ENCODE measurements at regions not wholly inside any gene's neighbourhood (a gene's known extent, or its start where the extent isn't known, plus 50 kb on each side); places are given as distances from the start of the nearest gene placed in this dataset.

GRCh38 chr3:180250172-180250571, 213.4 kb upstream of the PEX5L start:
- CTCF ChIA-PET: no interaction called here

GRCh38 chr3:180252683-180253082, 215.9 kb upstream of the PEX5L start:
- H3K4me3 Mint-ChIP-seq: no peak overlapping the region
- ChIA-PET POLR2A (no interaction called here), CTCF (no interaction called here)

More at GRCh38 chr3:180250172-180250571, 213.4 kb upstream of the PEX5L start:
- no peaks in the 10 kb centered on the region for H3K4me1 ChIP-seq (ENCODE audit: insufficient read depth, low read length)
- no peak for DNase-seq
- H3K4me3 ChIP-seq (ENCODE audit: low read length): no peak overlapping the region
- POLR2A ChIA-PET: no interaction called here
- no peak overlapping the region for H3K27ac Mint-ChIP-seq
- peaks cover 0 to 32% of the 10 kb centered on the region in 2 donors for H3K27me3 Mint-ChIP-seq
- no peaks in the 10 kb centered on the region for H3K4me1 Mint-ChIP-seq
- H3K27ac ChIP-seq (ENCODE audit: low read depth, low read length): no peak overlapping the region
- H3K9me3 Mint-ChIP-seq: peaks cover 0 to 2% (median 0%) of the 10 kb centered on the region in 5 donors
- H3K9me3 ChIP-seq (ENCODE audit: low read length): no peaks in the 10 kb centered on the region
- no peaks in the 10 kb centered on the region for H3K27me3 ChIP-seq (ENCODE audit: insufficient read depth, low read length, poor library complexity, severe bottlenecking)
- no peaks in the 10 kb centered on the region for H3K36me3 Mint-ChIP-seq
- H3K36me3 ChIP-seq (ENCODE audit: insufficient read depth, low read length): no peaks in the 10 kb centered on the region
- H3K4me3 Mint-ChIP-seq: no peak overlapping the region

DNA sequence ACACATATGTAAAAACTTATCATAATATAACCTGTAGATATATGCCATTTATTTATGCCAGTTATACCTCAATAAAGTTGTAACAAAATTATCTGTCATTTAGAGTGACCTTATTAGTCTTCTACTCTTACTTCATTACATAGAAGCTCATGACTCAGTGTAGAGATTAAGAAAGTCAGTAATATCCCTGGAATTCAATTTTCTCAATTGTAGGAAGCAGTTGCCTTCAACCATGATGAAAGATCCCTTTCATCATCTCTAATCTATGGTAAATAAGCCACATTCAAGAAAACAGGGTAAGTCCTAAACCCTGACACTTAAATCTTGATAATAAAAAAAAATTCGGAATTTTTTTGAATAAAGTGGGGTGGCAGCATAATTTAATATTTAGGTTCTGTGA, 216.5 kb upstream of the PEX5L start:
- H3K27me3 Mint-ChIP-seq: peaks cover 2 to 36% of the 10 kb centered on the region in 2 donors
- no peaks in the 10 kb centered on the region for H3K36me3 ChIP-seq (ENCODE audit: insufficient read depth, low read length)
- no peak overlapping the region for H3K27ac Mint-ChIP-seq
- no peak overlapping the region for H3K27ac ChIP-seq (ENCODE audit: low read depth, low read length)
- DNase-seq: no peak
- no peaks in the 10 kb centered on the region for H3K4me1 Mint-ChIP-seq
- H3K27me3 ChIP-seq (ENCODE audit: insufficient read depth, low read length, poor library complexity, severe bottlenecking): no peaks in the 10 kb centered on the region
- H3K9me3 ChIP-seq (ENCODE audit: low read length): no peaks in the 10 kb centered on the region
- H3K4me3 ChIP-seq (ENCODE audit: low read length): no peak overlapping the region
- peaks cover 0 to 6% (median 1%) of the 10 kb centered on the region in 5 donors for H3K9me3 Mint-ChIP-seq
- H3K4me3 Mint-ChIP-seq: no peak overlapping the region
- no peaks in the 10 kb centered on the region for H3K4me1 ChIP-seq (ENCODE audit: insufficient read depth, low read length)
- no peaks in the 10 kb centered on the region for H3K36me3 Mint-ChIP-seq
- POLR2A ChIA-PET: no interaction called here
- CTCF ChIA-PET: no interaction called here

More at GRCh38 chr3:180252683-180253082, 215.9 kb upstream of the PEX5L start:
- H3K27ac ChIP-seq (ENCODE audit: low read depth, low read length): no peak overlapping the region
- no peaks in the 10 kb centered on the region for H3K9me3 ChIP-seq (ENCODE audit: low read length)
- no peak overlapping the region for H3K4me3 ChIP-seq (ENCODE audit: low read length)
- no peaks in the 10 kb centered on the region for H3K36me3 Mint-ChIP-seq
- no peak overlapping the region for H3K27ac Mint-ChIP-seq
- H3K4me1 ChIP-seq (ENCODE audit: insufficient read depth, low read length): no peaks in the 10 kb centered on the region
- DNase-seq: no peak
- no peaks in the 10 kb centered on the region for H3K4me1 Mint-ChIP-seq
- H3K27me3 Mint-ChIP-seq: peaks cover 2 to 37% of the 10 kb centered on the region in 2 donors
- peaks cover 0 to 4% (median 0%) of the 10 kb centered on the region in 5 donors for H3K9me3 Mint-ChIP-seq
- H3K36me3 ChIP-seq (ENCODE audit: insufficient read depth, low read length): no peaks in the 10 kb centered on the region
- no peaks in the 10 kb centered on the region for H3K27me3 ChIP-seq (ENCODE audit: insufficient read depth, low read length, poor library complexity, severe bottlenecking)

GRCh38 chr3:180264479-180264878, 227.7 kb upstream of the PEX5L start:
- CTCF ChIA-PET: no interaction called here
- Histone ChIP-seq H3K9me3 (ENCODE audit: low read length) (no peaks in the 10 kb centered on the region), H3K27me3 (ENCODE audit: insufficient read depth, low read length, poor library complexity, severe bottlenecking) (no peaks in the 10 kb centered on the region), H3K27ac (ENCODE audit: low read depth, low read length) (no peak overlapping the region), H3K4me1 (ENCODE audit: insufficient read depth, low read length) (no peaks in the 10 kb centered on the region), H3K36me3 (ENCODE audit: insufficient read depth, low read length) (no peaks in the 10 kb centered on the region), H3K4me3 (ENCODE audit: low read length) (no peak overlapping the region)
- Mint-ChIP-seq H3K27me3 (no peaks in the 10 kb centered on the region), H3K27ac (no peak overlapping the region), H3K4me3 (no peak overlapping the region), H3K36me3 (peaks cover 0 to 5% (median 0%) of the 10 kb centered on the region in 3 donors), H3K9me3 (peaks cover 19 to 29% (median 23%) of the 10 kb centered on the region in 5 donors), H3K4me1 (peaks cover 15 to 32% (median 29%) of the 10 kb centered on the region in 3 donors)
- no peak for DNase-seq
- POLR2A ChIA-PET: no interaction called here

DNA sequence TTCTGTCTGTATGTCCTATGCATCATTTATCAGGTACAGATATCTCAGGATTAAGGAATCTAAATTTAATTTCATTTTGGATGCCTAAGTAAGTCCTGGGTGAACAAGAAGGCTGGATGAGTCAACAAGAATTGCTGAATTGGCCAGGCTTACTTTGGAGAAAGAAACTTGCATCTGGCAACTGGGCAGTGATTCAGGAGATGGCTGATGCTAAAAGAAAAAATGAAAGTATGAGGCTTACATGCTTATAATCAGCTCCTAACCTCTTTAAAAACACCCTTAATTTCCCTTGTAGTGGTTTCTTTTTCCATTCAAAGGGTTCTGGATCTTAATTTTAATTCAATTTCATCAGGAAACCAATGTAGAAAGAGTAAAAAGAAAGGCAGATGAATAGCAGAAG, 228.8 kb upstream of the PEX5L start:
- no peaks in the 10 kb centered on the region for H3K27me3 ChIP-seq (ENCODE audit: insufficient read depth, low read length, poor library complexity, severe bottlenecking)
- peaks cover 15 to 32% (median 29%) of the 10 kb centered on the region in 3 donors for H3K4me1 Mint-ChIP-seq

GRCh38 chr3:180267202-180267843, 230.6 kb upstream of the PEX5L start:
- peak overlapping the region in 7 of 8 donors; percentile 48 to 74 (median 63) for H3K27ac Mint-ChIP-seq

More for the DNA sequence above, 228.8 kb upstream of the PEX5L start:
- H3K9me3 ChIP-seq (ENCODE audit: low read length): no peaks in the 10 kb centered on the region
- Mint-ChIP-seq H3K27me3 (no peaks in the 10 kb centered on the region), H3K27ac (peak overlapping the region in 1 of 8 donors; percentile 9), H3K4me3 (peak overlapping the region in 2 of 7 donors; percentile 24), H3K36me3 (no peaks in the 10 kb centered on the region), H3K9me3 (peaks cover 8 to 21% (median 16%) of the 10 kb centered on the region in 5 donors)
- no peaks in the 10 kb centered on the region for H3K4me1 ChIP-seq (ENCODE audit: insufficient read depth, low read length)
- ChIA-PET POLR2A (no interaction called here), CTCF (no interaction called here)
- no peak overlapping the region for H3K27ac ChIP-seq (ENCODE audit: low read depth, low read length)
- no peaks in the 10 kb centered on the region for H3K36me3 ChIP-seq (ENCODE audit: insufficient read depth, low read length)
- no peak for DNase-seq
- H3K4me3 ChIP-seq (ENCODE audit: low read length): no peak overlapping the region

DNA sequence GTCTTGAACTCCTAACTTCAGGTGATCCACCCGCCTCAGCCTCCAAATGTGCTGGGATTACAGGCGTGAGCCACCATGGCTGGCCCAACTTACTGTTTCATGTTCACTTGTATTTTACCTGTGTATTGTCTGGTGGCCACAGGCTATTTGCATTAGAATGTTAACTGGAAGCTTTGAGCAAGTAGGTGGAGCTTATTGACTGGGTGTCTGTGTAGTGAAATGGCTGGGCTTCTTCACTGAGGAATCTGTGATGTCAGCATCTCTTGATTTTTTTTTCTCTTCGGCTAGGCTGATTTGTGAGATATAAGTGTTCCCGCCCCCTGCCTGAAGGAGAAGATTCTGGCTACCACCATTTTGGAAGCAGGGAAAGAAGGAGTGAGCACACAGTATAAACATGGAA, 237.8 kb upstream of the PEX5L start:
- H3K9me3 ChIP-seq (ENCODE audit: low read length): no peaks in the 10 kb centered on the region
- Mint-ChIP-seq H3K4me1 (no peaks in the 10 kb centered on the region), H3K27ac (no peak overlapping the region), H3K27me3 (peaks cover 0 to 9% of the 10 kb centered on the region in 2 donors), H3K9me3 (peaks cover 0 to 9% (median 4%) of the 10 kb centered on the region in 5 donors), H3K4me3 (no peak overlapping the region), H3K36me3 (no peaks in the 10 kb centered on the region)
- H3K27me3 ChIP-seq (ENCODE audit: insufficient read depth, low read length, poor library complexity, severe bottlenecking): no peaks in the 10 kb centered on the region
- POLR2A ChIA-PET: no interaction called here
- no peak overlapping the region for H3K4me3 ChIP-seq (ENCODE audit: low read length)
- DNase-seq: no peak
- H3K36me3 ChIP-seq (ENCODE audit: insufficient read depth, low read length): no peaks in the 10 kb centered on the region
- H3K27ac ChIP-seq (ENCODE audit: low read depth, low read length): no peak overlapping the region
- CTCF ChIA-PET: no interaction called here
- no peaks in the 10 kb centered on the region for H3K4me1 ChIP-seq (ENCODE audit: insufficient read depth, low read length)

More at GRCh38 chr3:180267202-180267843, 230.6 kb upstream of the PEX5L start:
- Mint-ChIP-seq H3K4me1 (peaks cover 15 to 32% (median 29%) of the 10 kb centered on the region in 3 donors), H3K27me3 (no peaks in the 10 kb centered on the region), H3K4me3 (peak overlapping the region; percentile 16 to 65 (median 51)), H3K9me3 (peaks cover 0 to 9% (median 6%) of the 10 kb centered on the region in 5 donors), H3K36me3 (no peaks in the 10 kb centered on the region)
- Histone ChIP-seq H3K9me3 (ENCODE audit: low read length) (no peaks in the 10 kb centered on the region), H3K27me3 (ENCODE audit: insufficient read depth, low read length, poor library complexity, severe bottlenecking) (no peaks in the 10 kb centered on the region), H3K4me1 (ENCODE audit: insufficient read depth, low read length) (no peaks in the 10 kb centered on the region), H3K36me3 (ENCODE audit: insufficient read depth, low read length) (no peaks in the 10 kb centered on the region), H3K27ac (ENCODE audit: low read depth, low read length) (no peak overlapping the region), H3K4me3 (ENCODE audit: low read length) (no peak overlapping the region)
- no peak for DNase-seq
- POLR2A ChIA-PET: no interaction called here
- CTCF ChIA-PET: no interaction called here

DNA sequence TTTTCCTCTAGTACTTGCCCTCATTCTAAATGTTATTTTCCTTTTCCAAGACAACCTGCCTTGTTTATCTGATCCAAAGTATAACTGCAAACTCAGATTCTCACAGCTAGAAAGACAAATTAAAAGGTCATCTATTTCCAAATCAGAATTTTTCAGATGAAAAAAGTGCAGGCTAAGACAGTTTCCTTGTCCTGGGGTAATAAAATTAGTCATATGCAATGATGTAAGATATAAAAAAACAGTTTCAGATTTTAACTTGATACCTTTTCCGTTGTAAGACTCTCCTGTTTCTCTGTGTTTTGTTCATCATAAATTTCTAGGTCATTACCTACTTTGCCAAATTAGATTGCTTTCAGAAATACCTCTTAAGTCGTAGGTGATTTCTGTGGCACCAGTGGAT, 238.4 kb upstream of the PEX5L start:
- Histone ChIP-seq H3K27ac (ENCODE audit: low read depth, low read length) (no peak overlapping the region), H3K36me3 (ENCODE audit: insufficient read depth, low read length) (no peaks in the 10 kb centered on the region), H3K4me1 (ENCODE audit: insufficient read depth, low read length) (no peaks in the 10 kb centered on the region), H3K4me3 (ENCODE audit: low read length) (no peak overlapping the region), H3K9me3 (ENCODE audit: low read length) (no peaks in the 10 kb centered on the region), H3K27me3 (ENCODE audit: insufficient read depth, low read length, poor library complexity, severe bottlenecking) (no peaks in the 10 kb centered on the region)
- Mint-ChIP-seq H3K36me3 (no peaks in the 10 kb centered on the region), H3K27ac (no peak overlapping the region), H3K27me3 (peaks cover 0 to 9% of the 10 kb centered on the region in 2 donors), H3K4me3 (no peak overlapping the region), H3K9me3 (peaks cover 0 to 6% (median 4%) of the 10 kb centered on the region in 5 donors), H3K4me1 (no peaks in the 10 kb centered on the region)
- ChIA-PET POLR2A (no interaction called here), CTCF (no interaction called here)
- no peak for DNase-seq
